ENCODE measurements at regions not wholly inside any gene's neighbourhood (a gene's known extent, or its start where the extent isn't known, plus 50 kb on each side); places are given as distances from the start of the nearest gene placed in this dataset.

- TF ChIP-seq MAZ (IDR thresholded peaks at IDR 0.05; ENCODE audit: borderline replicate concordance, low read depth, low read length) (no peak), ELK1 (IDR thresholded peaks at IDR 0.05; ENCODE audit: borderline replicate concordance, low read depth, low read length) (no peak), MAFK (IDR thresholded peaks at IDR 0.05; ENCODE audit: low read depth, low read length) (peak; percentile 49), POLR2A (IDR thresholded peaks at IDR 0.05; ENCODE audit: low read depth, low read length) (no peak), RAD21 (IDR thresholded peaks at IDR 0.05; ENCODE audit: low read length) (no peak; the same call in 1 of the 2 replicates), FOS (IDR thresholded peaks at IDR 0.05; ENCODE audit: low read depth, low read length) (peak; percentile 81), NFE2L2 (IDR thresholded peaks at IDR 0.05; ENCODE audit: low read depth, low read length) (peak; percentile 49; the same call in 1 of the 2 replicates), CEBPB (IDR thresholded peaks at IDR 0.05; ENCODE audit: low read depth, low read length) (peak; percentile 95), CHD1 (IDR thresholded peaks at IDR 0.05; ENCODE audit: low read depth, low read length) (no peak), MXI1 (IDR thresholded peaks at IDR 0.05; ENCODE audit: borderline replicate concordance, low read depth, low read length) (no peak), BHLHE40 (IDR thresholded peaks at IDR 0.05; ENCODE audit: low read depth, low read length) (no peak), RFX5 (IDR thresholded peaks at IDR 0.05; ENCODE audit: low read depth, low read length) (no peak)
- Histone ChIP-seq H3K4me2 (ENCODE audit: low read depth, low read length) (peak overlapping the region; percentile 21; the same call in 1 of the 2 replicates), H2BK5ac (ENCODE audit: low read depth, low read length, poor library complexity, severe bottlenecking) (no peak overlapping the region), H2BK15ac (ENCODE audit: low read depth, low read length) (no peak overlapping the region; the same call in 2 of the 3 replicates), H3K4me1 (ENCODE audit: control insufficient read depth, insufficient read depth, low read length) (peaks cover 3% of the 10 kb centered on the region; the same call in 1 of the 2 replicates), H3K9me3 (ENCODE audit: control insufficient read depth, insufficient read depth, low read length) (no peaks in the 10 kb centered on the region), H3K79me1 (ENCODE audit: low read depth in 1 of 2, low read length in 2 of 2) (no peaks in the 10 kb centered on the region), H3K9me1 (ENCODE audit: insufficient read depth, low read length) (no peaks in the 10 kb centered on the region), H3K18ac (ENCODE audit: low read depth, low read length) (0 out of 2 replicates have a peak overlapping the region, but pooled peaks have one; percentile 36), H3K14ac (replicated peaks; ENCODE audit: low read depth, low read length) (no peak overlapping the region), H4K8ac (ENCODE audit: low read depth in 2 of 2, low read length in 2 of 2) (no peak overlapping the region), H3K27ac (ENCODE audit: insufficient read depth, low read length) (no peak overlapping the region), H2AK9ac (replicated peaks; ENCODE audit: low read depth, low read length, poor library complexity) (no peak overlapping the region), H3K4me3 (ENCODE audit: insufficient read depth, low read depth, low read length) (no peak overlapping the region), H2BK120ac (ENCODE audit: low read depth, low read length) (peak overlapping the region; percentile 29; the same call in 1 of the 2 replicates), H4K5ac (ENCODE audit: low read depth, low read length) (no peak overlapping the region), H3K9ac (ENCODE audit: low read depth, low read length) (no peak overlapping the region), H2AFZ (replicated peaks; ENCODE audit: low read length, poor library complexity) (no peak overlapping the region), H3K23ac (ENCODE audit: low read depth, low read length) (no peak overlapping the region), H3K4ac (ENCODE audit: low read depth, low read length) (no peak overlapping the region; the same call in 1 of the 2 replicates), H3K56ac (ENCODE audit: extremely low read depth, insufficient read depth, low read length) (no peak overlapping the region), H4K20me1 (ENCODE audit: insufficient read depth, low read length) (no peaks in the 10 kb centered on the region), H3K27me3 (ENCODE audit: control insufficient read depth, insufficient read depth, low read length) (no peaks in the 10 kb centered on the region), H3K36me3 (ENCODE audit: control insufficient read depth, insufficient read depth, low read length) (no peaks in the 10 kb centered on the region), H2BK20ac (ENCODE audit: low read depth, low read length) (peak overlapping the region; percentile 58; the same call in 1 of the 2 replicates), H2AK5ac (ENCODE audit: low read depth, low read length) (no peak overlapping the region), H4K91ac (ENCODE audit: insufficient read depth, low read depth, low read length) (no peak overlapping the region)
- ChIA-PET POLR2A (ENCODE audit: unreplicated experiment) (no interaction called here), CTCF (interaction anchor here (0.7 kb wide), 1 partner anchor 429 kb away, joined by 3 read pairs; no protein-coding TSS in a partner anchor)
- dilution Hi-C loops (cut with HindIII; ENCODE audit: low sequenced_read_pairs, unreplicated experiment) (no loop called here), intact Hi-C loops (cut with micrococcal nuclease) (no loop called here), in situ Hi-C loops (cut with MboI; ENCODE audit: low sequenced_read_pairs) (loop anchor here (25.0 kb wide), 1 partner anchor 964 kb away; no protein-coding TSS in a partner anchor)
- ATAC-seq (ENCODE audit: low read depth) (peak; percentile 90), DNase-seq (peak; percentile 91)
- BruUV-seq (replicated peaks), result no TSS peak
Measured at GRCh38 chr13:93151277-93151676, 75.3 kb upstream of the GPC6 start.
